ENCODE measurements at regions not wholly inside any gene's neighbourhood (a gene's known extent, or its start where the extent isn't known, plus 50 kb on each side); places are given as distances from the start of the nearest gene placed in this dataset.

- Histone ChIP-seq H3K9me3 (ENCODE audit: low read length) (no peaks in the 10 kb centered on the region), H2AFZ (ENCODE audit: low read depth, low read length) (no peak overlapping the region), H3K9ac (ENCODE audit: low read length) (no peak overlapping the region), H3K36me3 (ENCODE audit: insufficient read depth, low read length) (no peaks in the 10 kb centered on the region), H3K4me3 (ENCODE audit: low read length) (no peak overlapping the region), H3F3A (ENCODE audit: insufficient read depth, low read length, poor library complexity, severe bottlenecking) (no peaks in the 10 kb centered on the region), H3K9me2 (ENCODE audit: insufficient read depth, low read length) (no peaks in the 10 kb centered on the region), H4K20me1 (ENCODE audit: insufficient read depth) (no peaks in the 10 kb centered on the region), H3K4me2 (ENCODE audit: low read length) (no peak overlapping the region), H3K27ac (ENCODE audit: low read length) (no peak overlapping the region), H3K79me2 (replicated peaks; ENCODE audit: insufficient read depth, low read length) (no peaks in the 10 kb centered on the region), H3K27me3 (ENCODE audit: insufficient read depth, low read depth, low read length) (no peaks in the 10 kb centered on the region)
- no peak for TF ChIP-seq SMC3 (conservative IDR thresholded peaks at IDR 0.05; ENCODE audit: poor library complexity)
- TF ChIP-seq EZH2 (IDR thresholded peaks at IDR 0.05; ENCODE audit: borderline replicate concordance, insufficient read depth, low read length, poor library complexity, severe bottlenecking), result no peak
- no peak for TF ChIP-seq MXI1 (conservative IDR thresholded peaks at IDR 0.05; ENCODE audit: poor library complexity, severe bottlenecking)
- no peak for TF ChIP-seq EP300 (conservative IDR thresholded peaks at IDR 0.05; ENCODE audit: poor library complexity, severe bottlenecking)
- TF ChIP-seq CTCF (IDR thresholded peaks at IDR 0.05; ENCODE audit: poor library complexity, severe bottlenecking), result no peak
Measured at GRCh38 chr12:75706786-75707605, 195.6 kb upstream of the KRR1 start.

- H2AFZ ChIP-seq (ENCODE audit: low read depth, low read length), result no peak overlapping the region
- no peaks in the 10 kb centered on the region for H3K27me3 ChIP-seq (ENCODE audit: insufficient read depth, low read depth, low read length)
- H3F3A ChIP-seq (ENCODE audit: insufficient read depth, low read length, poor library complexity, severe bottlenecking), result no peaks in the 10 kb centered on the region
- H3K36me3 ChIP-seq (ENCODE audit: insufficient read depth, low read length), result no peaks in the 10 kb centered on the region
- no peaks in the 10 kb centered on the region for H3K9me3 ChIP-seq (ENCODE audit: low read length)
- TF ChIP-seq EZH2 (IDR thresholded peaks at IDR 0.05; ENCODE audit: borderline replicate concordance, insufficient read depth, low read length, poor library complexity, severe bottlenecking), result no peak
- TF ChIP-seq EP300 (conservative IDR thresholded peaks at IDR 0.05; ENCODE audit: poor library complexity, severe bottlenecking), result no peak
- no peak for TF ChIP-seq RAD21 (conservative IDR thresholded peaks at IDR 0.05)
- no peak overlapping the region for H3K4me3 ChIP-seq (ENCODE audit: low read length)
- no peaks in the 10 kb centered on the region for H3K79me2 ChIP-seq (replicated peaks; ENCODE audit: insufficient read depth, low read length)
- H4K20me1 ChIP-seq (ENCODE audit: insufficient read depth), result no peaks in the 10 kb centered on the region
- H3K9me2 ChIP-seq (ENCODE audit: insufficient read depth, low read length), result no peaks in the 10 kb centered on the region
- no peak overlapping the region for H3K4me2 ChIP-seq (ENCODE audit: low read length)
- no peak overlapping the region for H3K27ac ChIP-seq (ENCODE audit: low read length)
- no peak overlapping the region for H3K9ac ChIP-seq (ENCODE audit: low read length)
Measured at GRCh38 chr12:75705749-75706711, 194.6 kb upstream of the KRR1 start.

GRCh38 chr12:75704664-75705063 is 193.3 kb upstream of the KRR1 start:
- Histone ChIP-seq H3K27me3 (ENCODE audit: insufficient read depth, low read depth, low read length) (no peaks in the 10 kb centered on the region), H3K4me3 (ENCODE audit: low read length) (no peak overlapping the region), H2AFZ (ENCODE audit: low read depth, low read length) (no peak overlapping the region), H3K9ac (ENCODE audit: low read length) (no peak overlapping the region), H3K4me2 (ENCODE audit: low read length) (no peak overlapping the region), H3K9me2 (ENCODE audit: insufficient read depth, low read length) (no peaks in the 10 kb centered on the region), H3F3A (ENCODE audit: insufficient read depth, low read length, poor library complexity, severe bottlenecking) (no peaks in the 10 kb centered on the region), H3K79me2 (replicated peaks; ENCODE audit: insufficient read depth, low read length) (no peaks in the 10 kb centered on the region), H3K9me3 (ENCODE audit: low read length) (no peaks in the 10 kb centered on the region), H4K20me1 (ENCODE audit: insufficient read depth) (no peaks in the 10 kb centered on the region), H3K27ac (ENCODE audit: low read length) (no peak overlapping the region), H3K36me3 (ENCODE audit: insufficient read depth, low read length) (no peaks in the 10 kb centered on the region)
- TF ChIP-seq TAF1 (IDR thresholded peaks at IDR 0.05; ENCODE audit: low read depth) (no peak), EZH2 (IDR thresholded peaks at IDR 0.05; ENCODE audit: borderline replicate concordance, insufficient read depth, low read length, poor library complexity, severe bottlenecking) (no peak), MXI1 (conservative IDR thresholded peaks at IDR 0.05; ENCODE audit: poor library complexity, severe bottlenecking) (no peak), SMC3 (conservative IDR thresholded peaks at IDR 0.05; ENCODE audit: poor library complexity) (no peak), POLR2AphosphoS5 (IDR thresholded peaks at IDR 0.05) (no peak), EP300 (conservative IDR thresholded peaks at IDR 0.05; ENCODE audit: poor library complexity, severe bottlenecking) (no peak), RAD21 (conservative IDR thresholded peaks at IDR 0.05) (no peak), REST (IDR thresholded peaks at IDR 0.05; ENCODE audit: borderline replicate concordance) (no peak), CTCF (IDR thresholded peaks at IDR 0.05; ENCODE audit: poor library complexity, severe bottlenecking) (no peak)

All from neural cell (in vitro differentiated cells).